Activated CD8-positive, alpha-beta memory T cell treated with anti-CD3 and anti-CD28 coated beads, Interleukin-2, amount 50 U/mL, for 48 hours (primary cell): ENCODE measurements at regions not wholly inside any gene's neighbourhood (a gene's known extent, or its start where the extent isn't known, plus 50 kb on each side); places are given as distances from the start of the nearest gene placed in this dataset.

ENCODE experiments used
- DNase-seq: peaks from one replicate; pipeline ENCODE4 v3.0.0-alpha.2; 2020

DNA sequence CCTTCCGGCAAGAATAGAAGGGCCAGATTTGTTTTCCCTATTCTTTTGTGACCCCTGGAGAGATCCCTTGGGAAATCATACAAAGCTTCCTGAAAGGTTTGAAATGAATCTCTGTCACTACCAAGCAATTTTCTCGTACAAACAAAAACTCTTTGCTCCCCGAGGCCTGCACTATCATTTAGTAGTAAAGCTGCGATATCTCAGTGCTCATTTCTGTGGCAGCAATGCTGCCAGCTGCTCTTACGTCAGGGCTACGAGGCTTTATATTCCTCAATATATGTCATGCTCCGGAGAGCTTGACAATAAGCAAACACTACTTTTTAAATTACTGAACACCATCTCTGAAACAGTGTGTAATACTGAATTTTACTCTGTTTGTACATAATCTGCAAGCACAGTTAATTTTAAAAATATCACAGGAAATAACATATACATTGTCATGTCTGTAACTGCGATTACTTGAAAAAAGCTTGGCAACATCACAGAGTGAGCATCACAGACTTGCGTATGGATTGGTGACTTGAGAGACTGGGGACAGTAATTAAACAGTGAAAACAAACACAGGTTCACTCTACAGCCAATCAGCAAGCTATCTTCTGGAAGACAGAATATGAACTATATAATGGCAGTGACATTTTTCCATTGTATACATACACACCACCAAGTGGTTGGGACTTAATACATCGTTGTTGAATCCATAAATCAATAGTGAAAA is 403.3 kb upstream of the NETO1 start:
- DNase-seq = no peak

DNA sequence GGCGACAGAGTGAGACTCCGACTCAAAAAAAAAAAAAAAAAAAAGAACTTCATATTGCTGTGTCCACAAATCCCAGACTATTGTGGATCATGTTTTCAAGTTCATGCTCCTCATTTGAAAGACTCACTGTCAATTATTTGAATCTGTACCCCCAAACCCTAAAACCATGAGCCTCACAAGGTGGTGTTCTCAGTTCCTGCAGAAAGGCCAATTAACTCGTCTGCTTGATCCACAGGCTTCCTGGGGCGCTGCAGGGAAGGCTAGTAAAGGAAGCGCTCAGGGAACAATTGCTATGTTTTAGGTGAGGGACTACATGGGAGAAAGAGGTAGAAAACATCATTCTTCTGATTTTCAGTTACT is 396.8 kb upstream of the NETO1 start:
- no peak for DNase-seq

DNA sequence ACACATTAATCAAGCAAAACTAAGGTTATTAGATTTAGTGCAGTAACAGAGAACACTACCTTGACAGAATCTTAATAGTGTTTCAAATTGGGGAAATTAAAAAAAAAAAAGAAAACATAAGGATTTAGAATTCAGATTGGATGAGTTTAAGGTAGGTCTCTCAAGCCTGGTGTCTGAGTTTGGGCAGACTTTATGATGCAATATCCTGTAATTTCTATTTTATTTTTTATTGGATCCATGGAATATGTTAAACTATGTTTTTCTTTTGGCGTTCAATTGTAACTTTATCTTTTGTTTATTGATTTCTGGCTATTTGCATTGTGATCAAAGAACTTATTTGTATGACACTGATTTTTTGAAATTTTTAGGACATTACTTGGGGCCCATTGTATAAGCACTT is 394.1 kb upstream of the NETO1 start:
- no peak for DNase-seq

DNA sequence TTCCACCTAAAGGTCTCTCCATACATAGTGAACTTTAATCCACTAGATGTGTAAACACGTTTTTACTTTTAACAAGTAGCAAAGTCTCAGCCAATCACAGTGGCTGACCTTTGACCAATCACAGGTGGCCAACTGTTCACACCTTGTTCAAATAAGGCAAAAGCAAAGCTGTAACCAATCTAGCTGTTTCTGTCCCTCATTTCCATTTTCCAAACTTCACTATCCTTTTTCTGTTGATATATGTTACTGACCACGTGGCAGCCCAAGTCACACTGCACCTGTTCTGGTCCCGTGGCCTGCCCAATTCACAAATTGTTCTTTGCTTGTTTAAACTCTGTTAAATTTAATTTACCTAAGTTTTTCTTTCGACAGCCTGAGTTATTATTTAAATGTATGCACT is 393.5 kb upstream of the NETO1 start:
- DNase-seq = no peak

DNA sequence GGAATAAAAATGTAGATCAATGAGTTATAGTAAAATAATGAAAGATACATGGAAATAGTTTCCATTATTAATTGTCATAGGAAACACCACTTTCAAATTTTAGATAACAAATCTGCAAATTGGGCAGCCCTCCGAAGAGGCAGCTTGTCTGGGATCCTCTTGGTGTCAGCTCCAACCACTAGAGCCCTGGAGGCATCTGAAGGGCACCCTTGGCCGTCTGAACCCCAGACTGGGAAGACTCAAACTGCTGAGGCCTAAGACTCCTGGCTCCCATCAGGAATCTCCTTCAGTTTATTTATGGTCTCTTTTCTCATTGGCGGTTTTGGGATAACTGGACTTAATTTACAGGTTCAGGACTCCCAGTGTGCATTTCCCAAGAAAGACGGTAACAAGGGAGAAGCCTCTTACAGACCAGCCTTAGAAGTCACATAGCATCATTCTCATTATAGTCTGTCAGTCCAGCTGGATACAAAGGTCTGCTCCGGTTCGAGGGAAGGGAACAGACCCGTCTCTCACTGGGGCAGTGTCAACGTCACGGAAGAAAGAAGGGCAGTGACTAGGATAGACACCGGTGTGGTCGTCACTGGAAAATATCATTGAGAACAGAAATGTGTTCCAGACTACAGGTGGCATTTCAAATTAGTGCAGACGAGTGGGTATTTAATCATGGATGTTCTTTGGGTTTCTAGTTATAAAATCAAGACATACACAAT is 390.7 kb upstream of the NETO1 start:
- DNase-seq = no peak

DNA sequence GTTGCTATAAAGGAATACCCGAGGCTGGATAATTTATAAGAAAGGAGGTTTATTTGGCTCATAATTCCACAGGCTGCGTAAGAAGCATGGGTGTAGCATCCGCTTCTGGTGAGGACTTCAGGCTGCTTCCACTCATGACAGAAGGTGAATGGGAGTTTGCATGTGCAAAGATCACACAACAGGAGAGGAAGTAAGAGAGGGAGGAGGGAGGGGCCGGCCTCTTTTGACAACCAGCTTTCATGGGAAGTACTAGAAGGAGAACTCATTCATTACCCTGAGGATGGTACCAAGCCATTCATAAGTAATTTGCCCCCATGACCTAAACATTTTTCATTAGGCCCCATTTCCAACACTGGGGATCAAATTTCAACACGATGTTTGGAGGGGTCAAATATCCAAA is 386.8 kb upstream of the NETO1 start:
- DNase-seq = no peak

DNA sequence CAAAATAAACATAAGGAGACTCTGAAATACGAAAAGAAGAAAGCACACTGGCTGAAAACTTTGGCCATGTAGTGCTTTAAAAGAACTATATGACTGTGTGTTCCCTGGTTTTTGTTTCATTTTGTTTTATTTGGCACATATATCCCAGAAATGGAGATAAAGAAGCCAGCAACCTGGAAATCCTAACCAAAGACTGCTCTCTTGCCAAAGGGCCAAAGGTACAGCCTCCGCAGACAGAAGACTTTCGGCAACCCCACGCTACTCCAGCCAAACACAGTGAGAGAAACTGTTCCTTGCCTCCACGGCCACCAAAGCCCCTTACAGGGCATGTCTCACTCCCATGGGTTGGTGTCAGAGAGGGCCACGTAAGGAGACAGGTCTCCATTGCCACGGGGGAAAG is 381.2 kb upstream of the NETO1 start:
- DNase-seq = no peak

DNA sequence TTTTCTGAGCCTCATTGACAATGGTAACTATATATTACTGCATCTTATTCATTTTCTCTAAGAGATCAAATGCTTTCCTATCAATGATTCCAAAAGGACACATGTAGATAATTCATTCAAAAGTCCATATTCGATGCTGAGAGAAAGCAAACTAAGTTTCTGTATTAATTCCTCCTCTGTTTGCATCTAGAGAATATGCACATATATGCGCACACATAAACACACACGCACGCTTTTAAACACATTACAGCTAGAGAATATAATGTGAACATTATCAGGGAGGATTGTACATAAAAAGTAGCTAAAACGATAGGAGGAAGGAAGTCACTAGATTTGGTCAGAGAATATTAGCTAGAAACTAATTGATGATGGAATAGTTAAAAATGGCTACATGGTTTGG is 379.0 kb upstream of the NETO1 start:
- no peak for DNase-seq

DNA sequence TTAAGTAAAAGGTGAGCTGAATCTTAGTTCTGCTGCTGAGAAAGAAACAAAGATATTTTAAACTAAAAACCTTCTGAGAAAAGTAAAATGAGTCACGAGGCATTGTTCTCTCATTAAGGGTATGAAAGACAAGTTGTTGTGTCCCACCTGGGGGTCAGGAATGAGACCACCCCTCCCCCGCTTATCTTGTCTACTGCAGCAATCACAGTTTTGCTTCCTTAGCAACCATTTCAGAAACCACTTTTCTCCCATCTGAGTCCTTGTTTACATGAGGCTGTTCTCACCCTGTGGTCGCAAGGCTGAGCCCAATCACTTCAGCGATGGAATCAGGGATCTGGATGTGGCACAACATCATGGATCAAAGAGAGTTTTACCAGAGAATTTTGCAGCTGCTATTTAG is 377.6 kb upstream of the NETO1 start:
- DNase-seq = no peak

DNA sequence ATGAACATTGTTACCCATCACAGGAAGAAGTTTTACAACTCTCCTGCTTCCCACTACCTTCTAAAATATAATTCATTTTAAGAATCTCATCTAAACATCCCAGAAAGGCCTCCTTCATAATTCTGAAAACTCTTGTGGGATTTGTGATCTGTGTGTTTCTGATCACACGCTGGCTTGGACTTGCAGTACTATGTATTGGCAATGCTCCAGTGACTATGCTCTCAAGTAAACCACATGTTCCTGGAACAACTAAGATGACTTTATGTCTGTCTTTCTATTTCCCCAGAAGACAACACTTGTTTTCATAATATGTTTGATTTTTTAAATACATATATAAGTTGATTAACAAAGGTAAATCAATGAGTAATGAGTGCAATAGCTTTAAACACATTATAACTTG is 376.6 kb upstream of the NETO1 start:
- DNase-seq = no peak

DNA sequence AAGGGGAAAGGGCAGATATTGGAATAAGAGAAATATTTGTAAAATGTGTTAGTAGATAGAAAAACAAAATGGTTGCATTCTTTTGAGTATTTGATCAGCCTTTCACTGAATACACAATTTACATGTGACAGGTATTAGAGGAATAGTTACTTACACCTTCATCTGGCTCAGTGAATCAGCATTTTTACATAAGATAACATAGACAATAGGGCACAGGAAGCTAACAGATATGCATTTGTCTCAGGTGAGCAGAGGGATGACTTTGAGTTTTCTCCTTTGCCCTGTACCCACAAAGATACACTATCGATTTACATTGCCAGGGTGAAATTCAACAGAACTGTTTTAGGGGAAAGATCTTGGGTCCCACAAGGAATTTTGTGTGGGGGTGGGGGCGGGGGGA is 373.1 kb upstream of the NETO1 start:
- no peak for DNase-seq

DNA sequence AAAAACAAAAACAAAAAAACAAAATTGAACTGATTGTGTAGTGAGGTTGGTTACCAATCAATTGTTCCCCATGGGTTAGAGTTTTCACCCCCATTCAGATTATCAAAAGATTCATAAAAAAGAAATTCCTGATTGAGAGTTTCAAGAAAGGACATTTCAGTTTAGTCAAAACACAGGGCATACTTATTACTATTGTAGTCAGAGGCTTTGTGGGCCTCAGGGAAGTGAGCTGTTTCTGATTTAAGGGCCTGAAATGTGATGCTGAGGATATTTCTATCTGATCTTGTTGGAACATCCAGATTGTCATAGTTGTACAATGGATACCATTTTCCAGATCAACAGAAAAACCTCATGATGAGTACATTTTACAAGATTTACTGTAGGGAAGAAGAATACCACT is 368.1 kb upstream of the NETO1 start:
- no peak for DNase-seq

DNA sequence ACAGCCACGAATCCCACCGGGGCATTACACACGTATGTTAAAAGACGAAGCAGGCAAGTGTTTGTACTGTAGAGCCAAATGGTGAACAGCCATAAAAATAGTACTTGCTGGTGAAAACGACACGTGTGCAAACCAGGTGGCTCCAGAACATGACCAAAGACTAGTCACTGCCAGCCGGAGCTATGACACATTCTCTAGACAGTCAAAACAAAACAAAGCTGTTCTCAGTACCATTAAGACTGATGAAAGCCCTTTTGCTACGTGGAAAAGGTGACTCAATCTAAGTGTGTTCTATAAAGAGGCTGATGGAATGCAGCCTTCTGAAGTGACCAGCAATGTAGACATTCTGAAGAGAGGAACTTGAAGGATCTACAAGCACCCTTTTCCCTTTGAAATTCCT is 367.7 kb upstream of the NETO1 start:
- DNase-seq = no peak

DNA sequence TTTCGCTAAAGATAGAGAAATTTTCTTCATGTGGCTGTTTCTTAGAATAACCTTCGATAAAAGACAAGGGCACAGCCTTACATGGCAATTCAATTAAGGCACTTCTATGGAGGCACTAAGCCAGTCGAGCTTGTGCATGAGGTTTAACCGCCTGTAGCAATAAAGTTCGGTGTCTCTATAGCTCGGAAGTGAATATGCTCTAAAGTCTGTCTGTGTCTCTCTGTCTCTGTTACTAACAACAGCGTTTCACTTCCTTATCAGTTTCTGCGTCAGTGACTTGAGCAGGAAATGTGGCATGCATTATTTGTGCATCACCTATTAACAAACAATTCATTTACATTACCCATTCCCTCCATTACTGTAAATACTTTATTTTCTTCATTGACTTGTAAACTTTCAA is 365.1 kb upstream of the NETO1 start:
- no peak for DNase-seq

DNA sequence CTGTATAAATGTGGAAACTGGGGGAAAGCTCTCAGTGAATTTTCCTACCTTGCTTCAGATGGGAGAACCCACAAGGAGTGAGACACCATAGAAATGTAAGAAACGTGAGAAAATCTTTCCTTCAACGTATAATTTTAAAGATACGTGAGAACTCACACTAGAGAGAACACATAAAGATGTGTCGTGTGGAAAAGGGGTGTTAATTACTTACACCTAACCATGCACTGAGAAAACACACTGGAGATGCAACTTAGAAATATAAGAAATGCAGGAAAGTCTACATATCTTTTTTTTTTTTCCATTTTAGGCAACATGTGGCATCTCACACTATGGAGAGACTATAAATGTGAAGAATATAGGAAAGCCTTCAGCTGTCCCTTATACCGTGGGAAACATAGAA is 352.9 kb upstream of the NETO1 start:
- DNase-seq = no peak

DNA sequence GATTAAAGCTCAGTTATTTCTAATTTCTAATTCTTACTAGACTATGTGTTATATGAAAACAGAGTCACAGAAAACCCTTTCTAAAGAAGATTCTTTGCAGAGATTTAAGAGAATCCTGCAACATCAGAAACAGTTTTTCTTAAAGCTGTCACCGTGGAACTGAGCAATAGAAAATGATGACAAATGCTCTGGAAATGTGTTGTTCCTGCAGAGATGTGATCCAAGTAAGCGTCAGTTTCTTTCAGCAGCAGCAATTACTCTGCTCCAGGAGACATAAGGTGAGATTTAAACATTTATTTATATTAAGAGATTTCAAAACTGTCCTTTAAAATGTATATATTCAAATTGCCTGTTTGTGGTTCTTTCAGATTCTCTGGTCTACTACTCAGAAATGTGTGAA is 350.5 kb upstream of the NETO1 start:
- DNase-seq = no peak

DNA sequence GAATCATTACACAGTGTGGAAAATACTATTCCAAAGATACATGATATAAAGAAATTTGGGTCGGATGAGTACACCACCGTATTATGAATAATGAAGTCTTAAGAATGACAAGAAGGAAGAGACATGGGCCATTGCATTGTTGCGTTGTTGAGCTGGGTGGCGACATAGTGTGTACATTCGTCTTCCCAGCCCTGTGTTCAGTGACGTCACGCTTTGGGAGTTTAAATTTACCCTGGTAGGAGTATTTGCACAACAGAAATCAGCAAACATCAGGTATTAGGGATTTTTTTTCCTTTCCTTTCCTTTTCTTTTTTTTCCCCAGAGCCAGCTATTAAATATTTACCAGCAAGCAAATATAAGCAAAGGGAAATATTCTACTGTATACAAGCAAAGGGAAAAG is 347.2 kb upstream of the NETO1 start:
- no peak for DNase-seq

DNA sequence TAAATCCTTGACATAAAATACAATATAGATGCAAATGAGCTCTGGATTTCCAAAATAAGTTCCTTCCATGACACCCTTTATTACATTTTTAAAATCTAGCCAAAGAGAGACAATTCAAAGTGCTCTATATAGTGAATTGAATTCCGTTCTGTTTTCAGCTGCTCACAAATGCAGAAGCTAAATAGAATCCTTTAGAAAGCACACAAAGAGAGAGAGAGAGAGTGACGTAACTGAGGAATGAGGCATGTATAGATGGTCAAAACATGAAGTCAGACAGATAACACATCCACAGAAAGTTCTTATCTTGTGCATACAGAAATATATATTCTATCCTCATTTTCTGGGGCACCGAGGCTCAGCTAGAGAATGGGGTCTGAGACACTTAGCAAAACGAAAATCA is 344.7 kb upstream of the NETO1 start:
- DNase-seq = no peak

DNA sequence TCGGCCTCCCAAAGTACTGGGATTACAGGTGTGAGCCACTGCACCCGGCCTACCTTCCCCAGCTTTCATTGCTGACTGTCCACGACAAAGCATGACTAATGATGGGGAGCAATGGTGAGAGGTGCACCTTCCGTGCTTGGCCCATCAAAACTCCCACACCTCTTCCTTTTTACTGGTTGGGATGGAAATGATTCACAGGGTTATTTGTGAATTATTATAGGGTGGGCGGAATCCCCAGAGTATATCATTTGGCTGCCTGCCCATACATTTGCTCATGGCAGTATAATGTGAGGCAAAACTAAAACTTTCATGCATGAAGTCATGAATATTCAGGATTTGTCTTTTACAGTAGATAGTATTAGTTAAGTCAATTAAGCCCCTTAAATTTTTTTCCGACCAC is 334.2 kb upstream of the NETO1 start:
- no peak for DNase-seq

DNA sequence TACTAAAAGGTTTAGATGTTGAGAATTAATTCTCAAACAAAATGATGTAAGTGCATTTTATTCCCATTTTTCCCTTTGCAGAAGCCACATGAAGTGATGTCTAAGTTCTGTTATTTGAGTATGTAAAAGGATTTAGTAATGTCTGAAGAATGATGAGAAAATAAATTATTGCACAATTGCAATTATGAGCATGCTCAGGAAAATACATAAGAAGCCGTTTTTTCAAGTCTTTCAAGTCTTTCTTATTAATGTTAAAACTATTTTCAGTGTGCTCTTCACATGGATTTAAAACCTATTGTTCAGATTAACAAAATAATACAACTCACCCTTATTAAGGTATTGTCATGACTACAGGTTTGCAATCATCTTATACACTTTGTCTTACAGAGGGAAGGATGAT is 331.4 kb upstream of the NETO1 start:
- DNase-seq = no peak

DNA sequence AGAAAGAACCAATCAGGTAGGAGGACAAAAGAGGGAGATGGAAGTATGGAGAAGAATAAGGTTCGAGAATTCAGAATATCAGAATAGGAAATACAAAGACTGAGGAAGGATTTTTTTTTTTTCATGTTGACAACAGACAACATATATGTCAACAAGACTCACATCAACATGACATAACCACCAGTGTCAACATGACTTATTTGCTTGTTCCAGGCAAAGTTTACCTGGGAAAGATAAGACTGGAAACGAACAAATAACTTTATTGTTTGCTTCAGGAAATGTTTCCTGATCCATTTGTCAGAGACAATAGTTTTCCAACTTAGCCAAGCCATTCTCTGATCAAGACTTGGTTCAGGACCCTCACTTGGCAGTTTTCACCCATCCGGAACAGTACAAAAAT is 321.9 kb upstream of the NETO1 start:
- no peak for DNase-seq

DNA sequence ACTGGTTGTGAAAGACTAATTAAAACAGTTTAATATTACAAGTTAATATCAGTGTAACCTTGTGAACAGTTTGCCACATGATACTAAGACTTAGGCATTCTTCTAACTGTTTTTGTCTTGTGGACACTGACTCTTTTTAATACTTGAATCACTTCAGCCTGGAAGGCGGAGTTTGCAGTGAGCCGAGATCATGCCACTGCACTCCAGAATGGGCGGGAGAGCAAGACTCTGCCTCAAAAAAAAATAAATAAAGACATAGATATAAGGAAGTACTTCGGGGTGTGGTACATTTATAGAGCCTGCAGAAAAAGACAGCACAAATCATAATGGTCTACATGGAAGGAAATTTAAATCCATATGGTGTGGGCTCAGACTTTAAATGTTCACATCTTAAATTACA is 300.4 kb upstream of the NETO1 start:
- DNase-seq = no peak

DNA sequence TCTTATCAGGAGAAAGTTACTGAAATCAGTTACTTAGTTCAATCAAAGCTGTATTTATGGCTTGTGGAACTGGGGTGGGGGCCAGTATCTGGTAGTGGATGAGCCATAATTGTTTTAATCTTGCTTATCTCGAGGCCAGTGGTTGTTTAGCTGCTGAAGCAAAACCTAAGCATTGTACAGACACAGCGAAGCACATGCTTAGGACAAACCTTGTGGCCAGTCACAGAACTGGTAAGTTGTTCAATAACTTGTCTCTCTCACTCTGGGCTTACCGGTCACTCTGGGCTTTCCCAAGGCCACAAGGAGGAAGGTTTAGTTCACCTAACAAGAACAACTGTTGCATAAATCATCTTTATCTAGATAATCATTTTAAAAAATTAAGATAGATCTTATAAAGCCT is 296.6 kb upstream of the NETO1 start:
- DNase-seq = no peak

DNA sequence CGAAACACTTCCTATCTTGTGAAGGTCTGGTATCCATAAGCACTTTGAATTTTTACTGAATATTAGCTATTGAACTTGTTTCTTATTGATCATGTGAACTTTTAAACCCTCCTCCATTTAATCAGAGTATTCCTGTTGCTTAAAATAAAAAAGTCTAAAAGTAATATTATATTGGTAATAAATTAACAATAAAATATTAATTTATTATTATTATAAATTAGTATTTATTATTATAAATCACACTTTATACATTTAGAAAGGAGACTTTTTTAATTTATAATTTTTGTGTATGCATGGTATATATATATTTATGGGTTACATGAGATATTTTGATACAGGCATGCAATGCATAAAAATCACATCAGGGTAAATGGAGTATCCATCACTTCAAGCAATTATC is 295.4 kb upstream of the NETO1 start:
- DNase-seq = no peak

DNA sequence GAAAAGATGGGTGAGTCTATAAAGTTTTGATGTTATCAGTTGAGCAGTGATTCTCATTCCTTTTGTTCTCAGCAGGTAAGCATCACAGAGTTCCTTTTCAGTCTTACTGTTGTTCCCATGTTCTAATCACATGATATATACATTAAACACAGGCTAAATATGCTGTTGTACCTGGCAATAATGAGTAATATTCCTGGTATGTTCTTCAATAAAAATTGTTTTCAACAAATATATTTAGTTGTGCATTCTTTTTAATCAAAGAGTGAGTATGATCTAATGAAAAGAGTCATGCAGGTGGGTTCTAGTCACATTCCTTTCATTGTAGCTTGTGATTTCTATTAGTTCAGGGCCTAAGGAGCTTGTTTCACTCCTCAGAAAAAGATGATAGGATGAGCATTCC is 288.3 kb upstream of the NETO1 start:
- DNase-seq = no peak
